ENCODE measurements at regions not wholly inside any gene's neighbourhood (a gene's known extent, or its start where the extent isn't known, plus 50 kb on each side); places are given as distances from the start of the nearest gene placed in this dataset.

DNA sequence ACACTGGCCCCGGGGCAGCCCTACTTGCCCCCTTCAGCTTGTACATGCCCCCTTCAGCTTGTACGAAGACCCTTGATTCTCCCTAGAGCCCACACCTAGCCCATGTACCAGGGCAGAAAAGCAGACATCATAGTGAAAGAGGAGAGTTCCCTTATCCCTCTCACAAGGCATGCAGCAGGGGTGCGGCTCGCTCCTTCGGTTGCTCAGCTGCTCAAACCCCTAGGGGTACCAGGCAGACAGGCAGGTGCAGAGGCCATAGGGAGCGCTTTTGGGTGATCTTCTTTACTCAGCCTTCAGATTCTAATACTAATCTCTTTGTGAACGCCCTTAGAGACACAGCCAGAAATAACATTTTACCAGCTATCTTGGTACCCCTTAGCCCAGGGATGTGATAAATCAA is 286.3 kb downstream of the NPIPA8 start:
- DNase-seq: no peak

DNA sequence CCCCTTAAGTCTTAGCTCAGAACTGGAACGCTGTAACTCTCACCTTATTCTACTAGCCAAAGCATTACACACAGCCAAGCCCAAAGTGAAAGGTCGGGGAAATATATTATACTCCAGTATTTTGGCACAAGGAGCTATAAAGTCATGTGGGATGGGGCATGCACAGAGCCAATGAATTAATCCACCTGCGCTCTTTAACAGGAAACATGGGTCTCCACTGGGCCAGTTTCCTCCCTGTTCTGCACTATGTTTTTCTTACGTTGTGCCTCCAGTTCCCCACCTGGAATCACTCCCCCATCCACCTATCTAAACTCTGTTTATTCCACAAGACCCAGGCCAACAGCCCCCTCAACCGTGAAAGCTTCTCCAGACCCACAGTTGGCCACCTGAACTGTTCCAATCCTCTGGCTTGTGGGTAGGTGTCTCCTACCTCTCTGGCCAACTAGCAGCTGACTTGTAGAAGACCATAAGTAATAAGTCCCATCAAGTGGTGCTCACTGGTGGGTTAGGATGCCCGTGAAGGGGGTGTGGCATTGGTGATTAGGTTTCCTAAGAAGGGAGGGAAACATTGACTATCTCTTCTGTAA is 286.9 kb downstream of the NPIPA8 start:
- no peak for DNase-seq

DNA sequence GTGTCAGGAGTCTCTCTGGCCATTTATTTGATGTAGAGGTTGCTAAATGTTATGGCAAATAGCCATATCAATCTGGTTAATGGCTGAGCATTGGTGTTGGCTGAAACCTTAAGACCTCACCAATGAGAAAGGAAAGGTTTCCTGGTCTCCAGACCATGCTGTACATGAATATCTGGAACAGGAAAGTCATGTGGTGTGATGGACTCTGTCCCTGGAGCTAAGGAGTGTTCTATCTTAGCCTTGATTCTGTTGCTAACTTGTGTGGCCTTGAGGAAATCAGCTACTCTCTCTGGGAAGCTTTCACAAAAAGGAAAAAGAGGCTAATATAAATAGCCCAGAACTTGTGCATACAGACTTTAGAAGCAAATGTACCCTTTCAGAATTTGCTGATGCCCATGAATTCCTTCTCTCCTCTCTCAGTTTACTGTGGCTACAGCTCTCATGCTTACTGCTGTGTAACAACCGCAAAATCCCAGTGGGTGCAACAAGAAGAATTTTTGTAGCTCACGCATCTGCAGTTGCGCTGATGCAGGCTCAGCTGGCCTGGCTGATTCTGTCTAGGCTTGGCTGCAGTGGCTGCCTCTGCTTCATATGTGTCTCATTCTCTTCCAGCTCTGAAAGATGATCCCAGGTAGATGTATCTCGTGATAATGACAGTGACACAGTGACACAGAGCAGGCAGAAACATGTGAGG is 287.5 kb downstream of the NPIPA8 start:
- no peak for DNase-seq

DNA sequence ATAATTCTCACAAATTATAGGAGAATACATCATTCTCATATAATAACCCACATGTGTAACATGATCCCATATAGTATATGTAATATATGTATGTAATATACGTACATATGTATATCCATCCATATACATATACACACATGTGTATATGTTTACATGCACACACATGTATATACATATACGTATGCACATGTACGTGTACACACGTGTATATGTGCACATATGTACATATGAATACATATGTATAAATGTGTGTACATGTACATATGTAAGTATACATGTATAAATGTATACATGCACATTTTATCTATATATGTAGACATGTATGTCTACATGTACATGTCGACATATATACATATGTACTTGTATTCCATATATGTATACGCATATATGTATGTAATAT is 288.8 kb downstream of the NPIPA8 start:
- no peak for DNase-seq

DNA sequence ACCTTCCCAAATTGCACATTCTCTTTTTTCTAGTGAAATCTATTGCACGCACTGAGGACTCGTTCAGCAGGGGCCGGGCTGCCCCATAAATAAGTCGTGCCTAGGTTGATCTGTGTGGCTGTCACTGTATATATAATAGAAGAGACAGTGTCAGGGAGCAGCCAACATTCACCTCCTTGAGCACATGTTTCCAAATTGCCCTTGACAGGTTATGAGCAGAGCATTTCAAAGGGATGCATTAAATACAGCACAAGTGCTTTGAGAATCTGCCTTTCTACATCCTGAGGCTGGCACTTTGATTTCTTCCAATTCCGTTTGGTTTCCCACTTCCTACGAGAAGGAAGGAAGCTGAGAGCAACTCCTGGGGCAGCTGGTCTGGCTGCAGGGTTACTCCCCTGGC is 291.2 kb downstream of the NPIPA8 start:
- DNase-seq: no peak

DNA sequence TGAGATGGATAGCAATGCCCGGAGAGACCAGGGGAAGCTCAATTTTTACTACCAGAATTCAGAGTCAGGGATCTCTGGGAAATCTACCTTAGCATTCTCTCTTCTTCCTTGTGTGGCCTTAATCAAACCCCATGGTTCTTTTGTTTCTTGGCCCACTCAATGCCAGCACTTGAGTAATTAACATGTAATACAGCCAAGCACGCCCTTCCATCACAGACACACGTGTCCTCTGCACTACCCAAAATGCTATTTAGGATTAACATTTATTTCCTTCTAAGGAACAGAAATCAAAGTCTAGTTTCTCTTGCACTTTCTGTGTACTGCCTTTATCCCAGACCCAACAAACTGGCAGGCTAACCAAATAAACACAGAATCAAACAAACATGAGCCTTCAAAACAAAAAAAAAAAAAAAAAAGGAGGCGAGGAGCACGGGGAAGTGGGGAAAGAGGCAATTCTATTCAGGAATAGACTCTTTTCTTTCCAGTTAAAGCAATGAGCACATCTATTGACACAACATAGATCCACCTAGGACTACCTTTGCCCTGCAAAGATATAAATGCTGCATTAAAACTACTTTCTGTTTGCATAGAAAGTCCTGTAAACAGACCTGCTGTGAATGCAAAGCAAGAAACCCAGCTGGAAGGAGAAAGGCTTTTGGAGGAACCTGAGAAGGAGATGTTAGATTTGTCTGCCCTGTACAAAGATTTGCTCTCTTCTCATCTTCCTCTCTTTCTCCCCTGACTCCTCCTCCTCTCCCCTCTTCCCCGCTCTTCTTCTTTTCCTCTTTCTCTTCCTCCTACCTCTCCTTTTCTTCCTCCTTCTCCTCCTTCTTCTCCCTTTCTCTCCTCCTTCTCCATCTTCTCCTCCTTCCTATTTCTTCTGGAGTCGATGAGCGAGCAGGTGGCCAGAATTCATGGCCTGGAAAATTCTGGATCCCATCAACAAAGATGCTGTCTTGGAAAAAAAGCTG is 294.4 kb downstream of the NPIPA8 start:
- no peak for DNase-seq

DNA sequence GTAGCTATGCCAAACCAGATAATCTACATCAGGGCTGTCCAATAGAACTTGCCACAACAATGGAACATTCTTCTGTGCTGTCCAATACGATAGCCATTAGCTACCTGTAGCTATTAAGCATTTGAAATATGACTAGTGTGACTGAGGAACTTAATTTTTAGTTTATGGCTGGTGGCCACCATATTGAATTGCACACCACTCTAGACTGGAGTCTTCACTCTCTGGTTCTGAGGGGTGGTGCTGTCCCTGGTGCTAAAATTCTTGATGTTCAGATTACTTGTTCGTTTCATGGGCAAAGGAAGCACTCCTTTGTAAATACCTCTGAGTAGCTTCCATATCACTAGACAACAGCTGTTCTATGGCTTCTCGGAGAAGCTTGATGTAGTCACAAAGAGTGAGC is 296.6 kb downstream of the NPIPA8 start:
- DNase-seq: no peak

DNA sequence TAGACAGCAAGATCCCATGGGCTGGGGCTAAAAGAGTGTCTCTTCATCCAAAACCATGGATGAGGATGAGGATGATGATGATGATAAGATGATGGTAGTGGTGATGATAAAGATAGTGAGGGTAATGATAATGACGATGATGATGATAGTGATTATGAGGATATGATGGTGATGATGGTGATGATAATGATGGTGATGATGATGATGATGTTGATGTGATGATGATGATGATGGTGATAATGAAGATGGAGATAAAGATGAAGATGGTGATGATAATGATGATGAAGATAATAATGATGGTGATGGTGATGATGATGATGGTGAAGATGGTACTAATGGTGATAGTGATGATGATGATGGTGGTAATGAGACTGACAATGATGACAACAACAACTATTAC is 299.5 kb downstream of the NPIPA8 start:
- no peak for DNase-seq

DNA sequence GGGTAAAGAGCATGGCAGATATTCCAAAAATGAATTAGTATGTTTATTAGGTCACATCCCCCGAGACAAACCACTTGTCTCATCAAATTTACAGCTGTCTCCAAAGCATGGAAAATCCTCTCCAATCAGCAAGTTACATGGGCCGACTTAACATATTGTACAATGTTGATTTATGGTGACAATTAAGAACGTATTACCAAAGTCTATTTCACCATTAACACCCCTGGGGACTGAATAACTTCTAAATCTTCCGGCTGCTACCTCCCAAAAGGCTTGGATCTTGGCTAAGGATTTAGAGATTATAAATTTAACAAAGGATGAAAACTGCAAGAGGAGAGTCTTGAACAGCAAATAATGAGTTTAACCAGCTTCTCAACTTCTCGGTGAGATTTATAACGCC is 311.9 kb downstream of the NPIPA8 start:
- DNase-seq: no peak

DNA sequence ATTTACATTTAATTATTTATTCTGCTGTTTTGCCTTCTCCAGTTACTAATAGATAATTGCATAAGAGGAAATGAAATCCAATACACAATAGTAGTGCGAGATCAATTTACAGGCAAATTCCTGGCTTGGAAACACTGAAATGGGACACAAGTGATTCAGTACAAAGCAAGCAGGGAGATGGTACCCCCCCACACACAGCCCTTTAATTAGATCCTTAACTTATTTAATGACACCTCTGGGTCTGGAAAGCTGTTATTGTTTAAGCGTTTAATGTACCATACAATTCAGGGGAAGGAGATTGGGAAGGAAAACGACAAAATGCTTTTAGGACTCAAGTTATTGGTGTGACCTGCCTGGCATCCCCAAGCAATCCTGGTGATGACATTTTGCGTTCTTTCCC is 318.2 kb downstream of the NPIPA8 start:
- DNase-seq: no peak

DNA sequence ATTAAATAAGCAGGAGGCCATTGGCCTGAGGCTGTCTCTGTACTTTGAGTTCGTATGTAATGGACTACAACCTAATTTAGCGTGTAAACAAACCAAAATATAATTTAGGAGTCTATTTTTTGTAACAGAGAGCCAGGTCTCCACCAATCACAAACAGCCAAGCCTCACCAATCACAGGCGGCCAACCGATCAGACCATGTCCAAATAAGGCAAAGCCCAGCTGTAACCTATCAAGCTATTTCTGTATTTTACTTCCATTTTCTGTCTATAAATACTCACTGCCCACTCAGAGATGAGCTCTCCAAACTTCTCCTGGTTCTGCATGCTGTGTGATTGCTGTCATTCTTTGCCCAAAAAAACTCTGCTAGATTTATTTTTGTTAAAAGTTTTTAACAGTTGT is 322.7 kb downstream of the NPIPA8 start:
- no peak for DNase-seq

DNA sequence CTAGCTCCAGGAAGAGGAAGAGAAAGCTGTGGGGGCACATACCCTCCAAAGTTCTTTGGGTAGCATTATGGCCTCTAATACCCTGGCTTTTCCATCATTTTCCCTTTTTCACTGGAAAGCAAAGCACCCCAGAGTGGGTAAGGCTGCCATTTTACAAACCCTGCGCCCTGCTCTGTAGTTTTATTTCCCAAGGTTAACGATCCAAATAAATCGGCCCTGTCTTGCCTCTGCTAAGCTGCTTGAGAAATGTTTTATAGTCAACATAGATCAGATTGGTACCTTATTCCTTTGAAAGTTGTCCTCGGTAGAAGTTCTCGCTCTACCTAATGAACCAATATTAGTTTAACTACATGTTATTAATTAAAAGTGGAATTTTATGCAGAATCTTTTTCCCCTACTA is 328.2 kb downstream of the NPIPA8 start:
- no peak for DNase-seq

DNA sequence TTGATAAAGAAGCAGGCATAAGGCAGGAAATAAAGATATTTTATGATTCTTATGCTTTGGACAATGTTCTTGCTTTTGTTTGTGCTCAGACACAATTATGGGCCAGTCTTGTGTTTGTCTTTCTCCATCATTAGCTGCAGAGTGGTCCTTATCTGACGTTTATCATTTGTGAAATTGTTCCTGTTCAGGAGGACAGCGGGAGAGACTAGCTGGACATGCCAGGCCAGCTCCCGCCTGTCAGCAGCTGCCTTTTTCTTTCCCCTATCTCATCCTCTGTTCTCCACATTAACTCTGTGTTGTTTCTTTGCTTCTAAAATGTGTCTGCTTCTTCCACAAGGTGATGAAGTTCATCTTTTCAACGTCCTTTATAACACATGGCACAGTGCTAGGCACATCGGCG is 333.5 kb downstream of the NPIPA8 start:
- peak; percentile 66 for DNase-seq

DNA sequence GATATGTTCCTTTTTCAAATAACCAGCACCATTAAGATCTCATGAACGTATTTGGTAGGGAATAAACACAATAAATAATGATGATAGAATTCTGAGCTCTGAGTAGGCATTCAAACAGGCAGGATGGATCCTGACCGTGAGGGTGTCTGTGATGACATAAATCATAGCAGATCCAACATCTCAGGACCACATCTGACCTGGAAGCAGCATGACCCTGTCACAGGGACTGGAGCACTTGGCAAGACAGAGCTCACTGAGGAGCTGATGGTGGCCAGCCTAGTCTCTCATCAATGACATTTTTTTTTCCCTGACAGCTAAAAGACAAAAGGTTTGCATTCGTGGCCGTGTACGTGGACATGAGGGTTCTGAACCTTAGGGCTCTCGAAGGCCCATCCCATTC is 337.5 kb downstream of the NPIPA8 start:
- DNase-seq: no peak

DNA sequence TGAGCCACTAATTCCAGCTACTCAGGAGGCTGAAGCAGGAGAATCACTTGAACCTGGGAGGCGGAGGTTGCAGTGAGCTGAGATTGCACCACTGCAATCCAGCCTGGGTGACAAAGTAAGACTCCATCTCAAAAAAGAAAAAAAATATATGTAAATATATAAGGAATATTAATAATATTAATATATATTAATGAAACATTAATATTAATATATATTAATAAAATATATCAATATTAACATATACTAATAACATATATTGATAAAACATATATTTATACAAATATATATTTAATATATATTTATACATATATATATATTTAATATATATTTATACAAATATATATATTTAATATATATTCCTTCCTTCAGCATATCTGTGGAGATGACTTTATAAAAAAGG is 338.0 kb downstream of the NPIPA8 start:
- no peak for DNase-seq

DNA sequence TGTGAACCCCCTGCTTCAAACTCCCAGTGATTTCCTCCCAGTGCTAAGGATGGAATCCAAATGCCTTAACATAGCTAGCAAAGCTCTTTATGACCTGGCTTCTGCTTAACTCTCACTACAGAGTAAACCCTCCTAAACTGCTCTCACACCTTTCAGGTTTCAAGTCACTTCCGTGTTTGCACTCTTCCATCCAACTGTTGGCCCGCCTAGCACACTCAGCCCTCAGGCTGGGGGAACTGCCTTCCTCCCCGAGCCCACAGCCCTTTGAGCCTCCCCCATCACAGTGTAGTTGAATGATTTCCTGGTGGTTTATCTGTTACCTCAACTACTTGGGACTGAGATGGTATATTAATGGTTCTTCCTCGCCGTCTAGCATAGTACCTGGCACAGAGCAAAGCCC is 342.5 kb downstream of the NPIPA8 start:
- peak; percentile 67 for DNase-seq

DNA sequence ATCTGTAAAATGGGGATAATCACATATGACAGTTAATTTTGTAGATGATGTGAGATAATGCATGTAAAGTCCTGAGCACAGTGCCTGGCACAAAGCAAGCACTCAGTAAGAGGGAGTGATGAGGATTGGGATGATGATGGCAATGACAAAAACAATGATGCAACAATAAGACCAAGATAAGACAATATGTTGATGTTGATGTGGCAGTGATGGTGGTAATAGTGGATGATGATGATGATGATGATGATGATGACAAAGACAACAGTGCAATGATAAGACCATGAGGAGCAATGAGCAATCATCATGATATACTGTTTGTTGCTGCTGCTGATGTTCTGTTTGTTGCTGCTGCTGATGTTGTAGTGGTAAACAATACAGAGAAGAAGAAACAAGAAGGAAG is 344.1 kb downstream of the NPIPA8 start:
- DNase-seq: no peak

DNA sequence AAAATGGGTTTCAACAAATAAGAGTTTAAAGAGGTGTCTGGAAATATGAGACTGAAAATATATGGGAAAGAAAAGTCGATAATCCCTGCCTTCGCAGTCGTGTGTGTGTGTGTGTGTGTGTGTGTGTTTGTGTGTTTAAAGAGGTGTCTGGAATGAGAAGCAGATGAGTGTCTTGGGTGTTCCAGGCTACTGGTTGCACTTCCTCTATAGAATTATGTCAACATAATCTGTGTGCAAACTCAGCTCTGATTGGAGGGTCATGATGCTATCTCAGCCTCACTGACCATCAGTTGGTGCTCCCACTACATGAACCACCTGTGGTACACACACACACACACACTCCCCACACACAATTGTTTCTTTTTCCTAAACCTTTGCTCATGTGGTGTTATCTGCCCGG is 347.3 kb downstream of the NPIPA8 start:
- DNase-seq: peak; percentile 90

DNA sequence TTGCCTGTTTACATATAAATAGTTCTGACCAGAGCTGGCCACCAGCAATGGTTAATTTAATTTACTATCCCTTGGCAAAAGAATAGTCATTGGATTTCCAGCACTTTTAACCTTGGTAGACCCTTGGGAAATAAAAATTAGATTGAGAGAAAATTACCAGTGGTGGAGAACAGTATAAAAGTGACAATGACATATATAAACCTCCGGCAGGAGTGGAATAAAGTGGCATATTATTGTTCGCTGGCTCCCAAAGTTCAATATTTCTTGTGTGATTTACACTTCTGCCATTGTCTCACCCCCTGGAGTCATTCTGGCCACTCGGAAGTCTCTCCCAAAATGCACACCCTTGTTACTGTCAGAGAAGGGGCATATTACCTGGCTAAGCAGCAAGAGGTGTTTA is 347.7 kb downstream of the NPIPA8 start:
- no peak for DNase-seq

DNA sequence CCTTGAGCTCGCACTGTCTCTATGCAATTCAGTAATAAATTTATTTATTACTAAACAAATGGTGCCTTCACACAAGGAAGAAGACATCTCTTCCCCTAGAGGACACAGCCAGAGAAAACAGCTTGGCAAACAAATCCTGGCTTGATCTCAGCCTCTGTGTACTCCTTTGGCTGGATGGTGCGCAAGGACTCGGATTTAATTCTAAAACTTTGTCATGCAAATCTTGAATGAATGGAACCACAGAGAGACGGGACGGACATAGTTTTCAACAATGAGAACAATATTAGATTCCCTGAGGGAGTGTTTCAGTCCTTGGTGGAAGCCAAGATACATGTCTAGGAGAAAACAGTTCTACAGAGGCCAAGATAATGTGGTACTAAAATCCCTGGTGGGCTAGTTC is 349.5 kb downstream of the NPIPA8 start:
- no peak for DNase-seq

DNA sequence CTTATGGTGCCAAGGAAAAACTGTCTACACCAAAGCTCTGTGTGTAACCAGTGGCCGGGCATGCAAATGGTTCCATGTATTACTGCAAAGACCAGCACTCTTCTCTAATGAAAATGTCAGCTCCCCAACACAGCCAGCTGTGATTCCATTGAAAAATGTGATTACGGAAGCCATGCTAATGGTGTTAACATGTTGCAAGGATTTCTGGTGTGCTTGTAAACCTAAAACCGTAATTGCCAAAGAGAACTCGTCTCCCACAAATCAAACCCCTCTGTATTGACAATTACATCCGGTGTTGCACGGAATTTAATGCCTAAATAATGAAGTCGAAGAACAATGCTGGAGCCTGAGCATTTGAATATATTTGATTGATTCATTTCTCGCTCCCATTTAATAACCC is 351.7 kb downstream of the NPIPA8 start:
- DNase-seq: no peak

DNA sequence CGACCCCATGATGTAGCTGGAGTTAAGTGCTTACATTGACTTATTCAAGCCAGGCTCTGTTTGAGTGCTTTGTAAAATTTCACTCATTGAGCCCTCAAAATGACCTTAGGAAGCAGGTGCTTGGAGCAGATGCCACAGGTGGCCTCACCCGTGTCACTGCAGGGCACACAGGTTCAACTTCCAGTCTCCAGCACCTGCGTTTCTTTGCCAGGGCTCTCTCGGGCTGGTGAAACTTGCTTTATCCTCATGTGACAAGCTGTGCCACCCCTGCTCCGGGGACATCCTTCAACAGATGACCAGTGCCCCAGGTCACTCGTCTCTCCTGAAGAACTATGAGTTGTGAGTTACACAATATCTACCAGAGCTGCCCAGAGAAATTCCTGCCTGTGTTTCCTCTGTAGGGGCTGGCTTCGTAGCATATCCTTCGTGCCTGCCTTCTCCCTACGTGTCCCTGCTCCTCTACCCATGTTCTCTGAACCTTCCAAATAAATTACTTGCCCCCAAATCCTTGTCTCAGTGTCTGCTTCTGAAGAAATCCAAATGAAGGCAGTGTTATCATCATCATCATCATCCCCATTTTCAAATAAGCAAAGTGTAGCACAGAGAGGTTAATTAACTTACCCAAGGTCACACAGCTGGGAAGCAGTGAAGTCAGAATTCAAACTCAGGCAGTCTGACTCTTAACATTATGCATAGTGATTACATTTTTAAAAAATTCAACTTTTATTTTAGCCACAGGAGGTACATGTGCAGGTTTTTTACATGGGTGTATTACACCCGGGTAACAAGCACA is 352.5 kb downstream of the NPIPA8 start:
- DNase-seq: peak; percentile 72

DNA sequence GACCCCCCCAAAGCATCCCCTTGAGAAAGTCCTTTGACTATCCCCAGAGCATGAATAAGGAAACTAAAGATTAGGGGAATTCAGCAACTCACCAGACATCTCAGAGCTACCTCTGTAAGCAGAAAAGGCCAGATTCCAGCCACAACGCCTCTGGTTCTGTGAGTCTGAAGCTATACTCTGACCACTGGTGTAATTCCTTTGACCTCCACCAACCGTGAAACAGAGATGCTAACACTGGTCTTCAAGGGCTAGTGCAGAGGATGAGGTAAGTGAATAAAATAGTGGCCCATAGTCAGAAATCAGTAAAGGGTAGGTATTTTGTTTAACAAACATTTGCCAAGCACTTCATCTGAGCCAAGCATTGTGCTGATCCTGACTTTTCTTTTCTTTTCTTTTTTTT is 353.4 kb downstream of the NPIPA8 start:
- no peak for DNase-seq
